ENCODE measurements at regions not wholly inside any gene's neighbourhood (a gene's known extent, or its start where the extent isn't known, plus 50 kb on each side); places are given as distances from the start of the nearest gene placed in this dataset.

DNA sequence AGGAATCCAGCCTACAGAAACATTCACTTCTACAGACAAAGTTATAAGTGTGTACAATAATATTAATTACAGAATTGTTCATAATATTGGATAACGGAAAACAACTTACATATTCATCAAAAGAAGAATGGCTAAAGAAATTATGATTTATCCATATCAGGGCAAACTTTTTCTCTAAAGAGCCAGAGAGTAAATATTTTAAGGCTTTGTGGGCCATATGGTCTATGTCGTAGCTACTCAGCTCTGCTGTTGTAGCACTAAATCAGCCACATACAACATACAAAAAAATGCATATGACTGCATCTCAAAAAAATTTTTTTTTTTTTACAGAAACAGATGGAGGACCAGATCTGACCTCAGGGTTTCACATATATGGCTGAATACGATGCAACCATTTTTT lies 96.7 kb upstream of the GALNT18 start:
- TF ChIP-seq GATA2 (IDR thresholded peaks at IDR 0.05; ENCODE audit: low read depth, low read length) = no peak
- no peak for TF ChIP-seq GATA3 (IDR thresholded peaks at IDR 0.05; ENCODE audit: low read depth, low read length)

All from SH-SY5Y (cell line).